PC-9 (cell line): ENCODE measurements at regions not wholly inside any gene's neighbourhood (a gene's known extent, or its start where the extent isn't known, plus 50 kb on each side); places are given as distances from the start of the nearest gene placed in this dataset.

ENCODE experiments used
- EZH2 ChIP-seq: fragments of 200-600 bp; sonication (generic); IDR thresholded peaks from 2 replicates; pipeline ENCODE4 v1.8.0; 2017; ENCODE audit warnings: antibody characterized with exemption, low read depth
- TF ChIP-seq, protein P1 (sequence below): fragments of 200-600 bp; sonication (generic); conservative IDR thresholded peaks from 2 replicates; pipeline ENCODE4 v1.6.1; 2017; ENCODE audit warnings: mixed run types, antibody characterized with exemption, mild to moderate bottlenecking, moderate library complexity

DNA sequence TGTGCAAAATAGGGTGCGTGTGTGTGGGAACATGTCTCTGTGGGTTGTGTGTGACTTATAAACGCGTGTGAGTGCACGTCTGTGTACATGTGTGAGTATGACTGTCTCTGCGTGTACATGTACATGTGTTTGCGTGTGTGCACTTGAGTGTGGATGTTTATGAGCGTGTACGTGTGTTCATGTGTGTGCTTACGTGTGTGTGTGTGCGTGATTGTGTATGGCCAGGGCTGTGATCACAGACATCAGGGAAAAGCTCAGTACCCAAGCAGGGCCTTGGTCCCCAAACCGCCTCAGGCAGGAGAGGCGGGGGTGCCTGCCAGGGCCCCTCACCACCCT is 326.3 kb upstream of the DIO3 start:
- TF ChIP-seq, protein P1, sequence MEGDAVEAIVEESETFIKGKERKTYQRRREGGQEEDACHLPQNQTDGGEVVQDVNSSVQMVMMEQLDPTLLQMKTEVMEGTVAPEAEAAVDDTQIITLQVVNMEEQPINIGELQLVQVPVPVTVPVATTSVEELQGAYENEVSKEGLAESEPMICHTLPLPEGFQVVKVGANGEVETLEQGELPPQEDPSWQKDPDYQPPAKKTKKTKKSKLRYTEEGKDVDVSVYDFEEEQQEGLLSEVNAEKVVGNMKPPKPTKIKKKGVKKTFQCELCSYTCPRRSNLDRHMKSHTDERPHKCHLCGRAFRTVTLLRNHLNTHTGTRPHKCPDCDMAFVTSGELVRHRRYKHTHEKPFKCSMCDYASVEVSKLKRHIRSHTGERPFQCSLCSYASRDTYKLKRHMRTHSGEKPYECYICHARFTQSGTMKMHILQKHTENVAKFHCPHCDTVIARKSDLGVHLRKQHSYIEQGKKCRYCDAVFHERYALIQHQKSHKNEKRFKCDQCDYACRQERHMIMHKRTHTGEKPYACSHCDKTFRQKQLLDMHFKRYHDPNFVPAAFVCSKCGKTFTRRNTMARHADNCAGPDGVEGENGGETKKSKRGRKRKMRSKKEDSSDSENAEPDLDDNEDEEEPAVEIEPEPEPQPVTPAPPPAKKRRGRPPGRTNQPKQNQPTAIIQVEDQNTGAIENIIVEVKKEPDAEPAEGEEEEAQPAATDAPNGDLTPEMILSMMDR: no peak
- no peak for TF ChIP-seq EZH2
